ENCODE measurements at regions not wholly inside any gene's neighbourhood (a gene's known extent, or its start where the extent isn't known, plus 50 kb on each side); places are given as distances from the start of the nearest gene placed in this dataset.
A peak's percentile ranks its signal among the peaks of the same experiment; 100 is the strongest.

GRCh38 chr3:194877291-194878119, 191.8 kb downstream of the FAM43A start:
- TF ChIP-seq ZNF462 (CRISPR knock-in tag; IDR thresholded peaks at IDR 0.05): no peak
- no peak for TF ChIP-seq CREB1 (CRISPR knock-in tag; IDR thresholded peaks at IDR 0.05; ENCODE audit: low read depth)
- no peak for TF ChIP-seq CTCF (conservative IDR thresholded peaks at IDR 0.05; ENCODE audit: low read depth in 2 of 2)
- no peak for TF ChIP-seq NANOG (IDR thresholded peaks at IDR 0.05; ENCODE audit: borderline replicate concordance)
- no peak for TF ChIP-seq ETS1 (IDR thresholded peaks at IDR 0.05)
- TF ChIP-seq EZH2phosphoT487 (IDR thresholded peaks at IDR 0.05; ENCODE audit: unreplicated experiment): no peak
- TF ChIP-seq REST (IDR thresholded peaks at IDR 0.05; ENCODE audit: unreplicated experiment): no peak
- no peak for TF ChIP-seq ZNF114 (CRISPR knock-in tag; IDR thresholded peaks at IDR 0.05)
- no peak for TF ChIP-seq ZNF331 (CRISPR knock-in tag; IDR thresholded peaks at IDR 0.05; ENCODE audit: low read depth)
- no peak for TF ChIP-seq JUNB (IDR thresholded peaks at IDR 0.05; ENCODE audit: unreplicated experiment)
- no peak for TF ChIP-seq STAT1 (IDR thresholded peaks at IDR 0.05; ENCODE audit: unreplicated experiment)
- TF ChIP-seq EZH2 (IDR thresholded peaks at IDR 0.05; ENCODE audit: low read depth, unreplicated experiment): no peak
- TF ChIP-seq POLR2AphosphoS5 (IDR thresholded peaks at IDR 0.05; ENCODE audit: low read depth): no peak
- no peak overlapping the region for H3K4me3 ChIP-seq
- DNase-seq (ENCODE audit: low spot score): no peak
- 0 out of 2 replicates have a peak overlapping the region, but pooled peaks have one; percentile 14 for H2AFZ ChIP-seq
- peaks cover 6% of the 10 kb centered on the region; the same call in 1 of the 2 replicates for H3K4me1 ChIP-seq (ENCODE audit: insufficient read depth)
- H3K27me3 ChIP-seq (ENCODE audit: insufficient read depth): no peaks in the 10 kb centered on the region
- H3F3A ChIP-seq (replicated peaks; ENCODE audit: low read depth): no peaks in the 10 kb centered on the region
- ATAC-seq: no peak
- Mint-ChIP-seq H3K4me3 (no peak overlapping the region), H3K36me3 (ENCODE audit: low read depth) (no peaks in the 10 kb centered on the region), H3K27ac (no peak overlapping the region), H3K9me3 (no peaks in the 10 kb centered on the region), H3K4me1 (peaks cover 8% of the 10 kb centered on the region), H3K27me3 (ENCODE audit: insufficient read depth, low read depth, poor library complexity) (peaks cover 4% of the 10 kb centered on the region)
- H4K20me1 ChIP-seq (replicated peaks; ENCODE audit: insufficient read depth): no peaks in the 10 kb centered on the region
- H3K79me2 ChIP-seq (replicated peaks; ENCODE audit: insufficient read depth): no peaks in the 10 kb centered on the region
- no peak overlapping the region for H3K27ac ChIP-seq (ENCODE audit: low read depth)
- no peaks in the 10 kb centered on the region for H3K36me3 ChIP-seq (ENCODE audit: insufficient read depth)
- H3K4me2 ChIP-seq: no peak overlapping the region
- H3K9me2 ChIP-seq (ENCODE audit: insufficient read depth): no peaks in the 10 kb centered on the region

Data from GM23338 (cell line).